Calu3 (cell line): ENCODE measurements at regions not wholly inside any gene's neighbourhood (a gene's known extent, or its start where the extent isn't known, plus 50 kb on each side); places are given as distances from the start of the nearest gene placed in this dataset.

Experiments used
- BruUV-seq: library from RNA; stranded (reverse); fragments of 400-500 nt; replicated peaks from 2 replicates; lab custom pipeline; 2021; lab: Mats Ljungman, UMichigan
- CTCF ChIA-PET: fragments of 300-600 bp; sonication (Branson Sonifier 250); formaldehyde crosslinking; loops from one replicate; lab custom pipeline; 2022; ENCODE audit warnings: antibody characterized with exemption; lab: Charles Lee
- DNase-seq: peaks from one replicate; pipeline ENCODE4 v3.0.0; 2022
- H3K27ac Mint-ChIP-seq: one replicate; pipeline ENCODE4 v1.8.0; 2022; ENCODE audit warnings: mixed read lengths; ENCODE audit not compliant: unreplicated experiment
- H3K27me3 Mint-ChIP-seq: one replicate; pipeline ENCODE4 v1.8.0; 2022; ENCODE audit warnings: mixed read lengths; ENCODE audit not compliant: unreplicated experiment
- H3K36me3 Mint-ChIP-seq: one replicate; pipeline ENCODE4 v1.8.0; 2022; ENCODE audit warnings: mild to moderate bottlenecking, moderate library complexity, mixed read lengths; ENCODE audit not compliant: insufficient read depth, unreplicated experiment
- H3K4me1 Mint-ChIP-seq: one replicate; pipeline ENCODE4 v1.8.0; 2022; ENCODE audit warnings: mild to moderate bottlenecking, low read depth, mixed read lengths; ENCODE audit not compliant: unreplicated experiment
- H3K4me3 Mint-ChIP-seq: one replicate; pipeline ENCODE4 v1.8.0; 2022; ENCODE audit warnings: mild to moderate bottlenecking, low read depth, moderate library complexity, mixed read lengths; ENCODE audit not compliant: unreplicated experiment
- H3K9me3 Mint-ChIP-seq: one replicate; pipeline ENCODE4 v1.8.0; 2022; ENCODE audit warnings: low read depth, mixed read lengths; ENCODE audit not compliant: unreplicated experiment
- intact Hi-C: fragments of 100-400 bp; cut with micrococcal nuclease; formaldehyde crosslinking; loops from one replicate; pipeline ENCODE4 v1.10.0; 2022; ENCODE audit not compliant: unreplicated experiment
- TF ChIP-seq, protein P1 (sequence below): fragments of 200-600 bp; IDR thresholded peaks from one replicate; pipeline ENCODE4 v1.8.0; 2022; ENCODE audit warnings: antibody characterized with exemption; ENCODE audit not compliant: unreplicated experiment

GRCh38 chr4:135267148-135267865 is 1065.7 kb upstream of the PABPC4L start:
- Mint-ChIP-seq H3K27ac (no peak overlapping the region), H3K27me3 (no peaks in the 10 kb centered on the region), H3K4me1 (no peaks in the 10 kb centered on the region), H3K36me3 (no peaks in the 10 kb centered on the region), H3K4me3 (no peak overlapping the region), H3K9me3 (no peaks in the 10 kb centered on the region)
- intact Hi-C loops: no loop called here
- no peak for DNase-seq
- no TSS peak for BruUV-seq
- CTCF ChIA-PET: no interaction called here
- TF ChIP-seq, protein P1, sequence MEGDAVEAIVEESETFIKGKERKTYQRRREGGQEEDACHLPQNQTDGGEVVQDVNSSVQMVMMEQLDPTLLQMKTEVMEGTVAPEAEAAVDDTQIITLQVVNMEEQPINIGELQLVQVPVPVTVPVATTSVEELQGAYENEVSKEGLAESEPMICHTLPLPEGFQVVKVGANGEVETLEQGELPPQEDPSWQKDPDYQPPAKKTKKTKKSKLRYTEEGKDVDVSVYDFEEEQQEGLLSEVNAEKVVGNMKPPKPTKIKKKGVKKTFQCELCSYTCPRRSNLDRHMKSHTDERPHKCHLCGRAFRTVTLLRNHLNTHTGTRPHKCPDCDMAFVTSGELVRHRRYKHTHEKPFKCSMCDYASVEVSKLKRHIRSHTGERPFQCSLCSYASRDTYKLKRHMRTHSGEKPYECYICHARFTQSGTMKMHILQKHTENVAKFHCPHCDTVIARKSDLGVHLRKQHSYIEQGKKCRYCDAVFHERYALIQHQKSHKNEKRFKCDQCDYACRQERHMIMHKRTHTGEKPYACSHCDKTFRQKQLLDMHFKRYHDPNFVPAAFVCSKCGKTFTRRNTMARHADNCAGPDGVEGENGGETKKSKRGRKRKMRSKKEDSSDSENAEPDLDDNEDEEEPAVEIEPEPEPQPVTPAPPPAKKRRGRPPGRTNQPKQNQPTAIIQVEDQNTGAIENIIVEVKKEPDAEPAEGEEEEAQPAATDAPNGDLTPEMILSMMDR: no peak

- CTCF ChIA-PET: no interaction called here
- peaks cover 5% of the 10 kb centered on the region for H3K4me1 Mint-ChIP-seq
- H3K9me3 Mint-ChIP-seq: no peaks in the 10 kb centered on the region
- no peaks in the 10 kb centered on the region for H3K27me3 Mint-ChIP-seq
- BruUV-seq: no TSS peak
- H3K27ac Mint-ChIP-seq: no peak overlapping the region
- no peak for DNase-seq
- no peak overlapping the region for H3K4me3 Mint-ChIP-seq
- intact Hi-C loops: no loop called here
- TF ChIP-seq, protein P1: no peak
- no peaks in the 10 kb centered on the region for H3K36me3 Mint-ChIP-seq
Measured at GRCh38 chr4:135256111-135256510, 1054.5 kb upstream of the PABPC4L start.

DNA sequence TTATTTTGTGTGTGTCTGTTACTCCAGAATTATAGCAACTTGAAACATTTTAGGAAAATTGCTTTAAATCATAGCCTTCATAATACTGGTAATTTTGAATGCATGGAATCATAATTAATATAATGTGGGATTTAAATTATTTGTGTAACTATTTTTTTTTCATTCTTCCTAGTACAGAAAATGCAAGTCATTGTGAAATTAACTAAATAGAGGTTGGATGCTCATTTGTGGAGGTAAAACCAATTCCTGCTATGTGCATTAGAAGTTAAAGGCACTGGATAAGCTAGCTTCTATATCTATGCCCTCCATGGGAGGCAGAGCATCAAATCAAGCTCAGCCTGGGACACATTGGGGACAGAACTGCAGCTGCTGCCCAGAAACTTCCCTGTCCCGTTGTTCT is 1048.5 kb upstream of the PABPC4L start:
- TF ChIP-seq, protein P1: no peak
- CTCF ChIA-PET: no interaction called here

GRCh38 chr4:135249024-135249423 is 1047.4 kb upstream of the PABPC4L start:
- Mint-ChIP-seq H3K9me3 (no peaks in the 10 kb centered on the region), H3K27me3 (no peaks in the 10 kb centered on the region), H3K36me3 (no peaks in the 10 kb centered on the region), H3K27ac (no peak overlapping the region), H3K4me3 (no peak overlapping the region), H3K4me1 (peaks cover 5% of the 10 kb centered on the region)
- TF ChIP-seq, protein P1: no peak
- CTCF ChIA-PET: no interaction called here
- no peak for DNase-seq
- BruUV-seq: no TSS peak
- intact Hi-C loops: no loop called here

More for the DNA sequence above, 1048.5 kb upstream of the PABPC4L start:
- no peaks in the 10 kb centered on the region for H3K36me3 Mint-ChIP-seq
- no peak overlapping the region for H3K27ac Mint-ChIP-seq
- H3K4me3 Mint-ChIP-seq: no peak overlapping the region
- H3K27me3 Mint-ChIP-seq: no peaks in the 10 kb centered on the region
- DNase-seq: no peak
- intact Hi-C loops: no loop called here
- H3K4me1 Mint-ChIP-seq: peaks cover 5% of the 10 kb centered on the region
- H3K9me3 Mint-ChIP-seq: no peaks in the 10 kb centered on the region
- BruUV-seq: no TSS peak
